GM11168 (cell line): ENCODE measurements at regions not wholly inside any gene's neighbourhood (a gene's known extent, or its start where the extent isn't known, plus 50 kb on each side); places are given as distances from the start of the nearest gene placed in this dataset.

Experiments
- in situ Hi-C: fragments of 300-500 bp; cut with MboI; formaldehyde crosslinking; loops from one replicate; pipeline ENCODE4 v1.12.0; 2022; ENCODE audit warnings: low sequenced_read_pairs; ENCODE audit not compliant: unreplicated experiment

DNA sequence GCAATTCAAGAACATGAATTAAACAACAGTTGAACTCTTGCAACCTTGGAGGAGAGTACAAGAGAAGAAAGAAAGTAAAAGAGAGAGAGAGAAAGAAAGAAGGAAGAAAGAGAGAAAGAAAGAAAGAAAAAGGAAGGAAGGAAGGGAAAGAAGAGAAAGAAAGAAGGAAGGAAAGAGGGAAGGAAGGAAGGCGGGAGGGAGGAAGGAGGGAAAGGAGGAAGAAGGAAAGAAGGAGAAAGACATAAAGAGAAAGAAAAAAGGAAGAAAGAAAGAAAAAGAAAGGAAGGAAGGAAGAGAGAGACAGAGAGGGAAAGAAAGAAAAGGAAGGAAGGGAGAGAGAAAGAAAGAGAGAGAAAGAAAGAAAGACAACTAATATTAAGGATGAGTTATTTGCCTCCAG lies 1106.7 kb downstream of the TYW1 start:
- in situ Hi-C loops = no loop called here

DNA sequence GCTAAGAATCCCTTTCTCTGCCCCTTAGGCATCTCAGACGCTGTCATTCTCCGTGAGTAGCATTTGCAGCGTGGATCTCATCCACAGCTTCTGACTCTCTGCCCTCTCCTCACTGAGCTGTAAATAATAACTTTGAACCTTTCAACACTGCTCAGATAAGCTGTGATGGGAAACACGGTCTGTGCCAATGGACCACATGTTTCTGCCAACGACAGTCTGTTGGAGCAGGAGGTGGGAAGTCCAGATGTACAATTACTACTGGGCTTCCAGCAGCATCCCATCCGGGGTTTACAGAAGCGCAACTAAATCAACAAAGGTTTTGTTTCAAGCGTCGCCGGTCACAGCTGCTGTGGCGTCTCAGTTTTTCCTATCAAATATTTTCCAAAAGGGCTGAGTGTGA lies 1110.6 kb downstream of the TYW1 start:
- in situ Hi-C loops = no loop called here

DNA sequence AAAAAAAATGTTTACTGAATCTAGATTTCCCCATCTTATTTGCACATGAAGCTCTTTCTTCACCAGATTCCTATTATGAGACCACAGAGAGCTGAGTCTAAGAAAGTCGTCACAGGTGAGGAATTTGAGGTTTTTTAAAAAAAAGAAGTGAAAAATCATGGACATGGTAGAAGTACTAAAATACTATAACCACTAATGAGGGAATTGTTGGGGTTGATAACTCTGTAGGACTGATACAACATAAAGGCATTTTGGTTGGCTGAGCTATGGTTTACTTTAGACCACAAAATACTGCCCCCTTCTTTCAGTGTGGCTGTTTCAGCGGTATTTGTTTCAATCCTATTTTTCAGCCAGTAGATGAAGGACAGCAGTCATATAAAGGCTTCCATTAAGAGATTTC lies 1111.3 kb downstream of the TYW1 start:
- in situ Hi-C loops = no loop called here

DNA sequence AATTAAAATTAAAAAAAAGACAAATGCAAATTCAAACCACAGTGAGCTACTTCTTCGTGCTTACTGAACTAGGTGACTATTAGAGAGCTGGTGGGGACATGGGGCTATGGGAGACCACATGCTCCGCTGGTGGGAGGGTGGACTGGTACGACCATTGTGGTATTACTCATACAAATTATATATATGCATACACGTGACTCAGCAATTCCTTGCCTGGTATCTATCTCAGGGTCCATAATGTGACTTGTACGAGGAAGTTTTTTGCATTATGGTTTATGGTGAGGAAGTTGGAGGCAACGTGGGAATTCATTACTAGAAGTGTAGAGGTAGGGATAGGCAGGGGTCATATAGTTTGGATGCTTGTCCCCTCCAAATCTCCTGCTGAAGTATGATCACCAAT lies 1112.7 kb downstream of the TYW1 start:
- in situ Hi-C loops = no loop called here

DNA sequence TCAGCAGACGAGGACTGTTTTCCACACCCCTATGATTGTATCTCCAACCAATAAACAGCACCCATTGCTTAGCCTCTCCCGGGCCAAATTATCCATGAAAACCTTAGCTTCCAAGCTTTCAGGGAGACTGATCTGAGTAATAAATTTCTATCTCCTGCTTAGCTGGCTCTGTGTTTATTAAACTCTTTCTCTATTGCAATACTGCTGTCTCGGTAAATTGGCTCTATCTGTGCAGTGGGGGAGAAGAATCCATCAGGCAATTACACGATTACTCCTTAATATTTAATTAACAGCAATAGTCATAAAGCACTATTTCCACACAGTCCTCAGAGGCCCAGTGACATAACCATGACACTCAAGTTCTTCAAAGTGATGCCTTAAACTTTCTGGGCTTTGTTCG lies 1122.8 kb downstream of the TYW1 start:
- in situ Hi-C loops = no loop called here

DNA sequence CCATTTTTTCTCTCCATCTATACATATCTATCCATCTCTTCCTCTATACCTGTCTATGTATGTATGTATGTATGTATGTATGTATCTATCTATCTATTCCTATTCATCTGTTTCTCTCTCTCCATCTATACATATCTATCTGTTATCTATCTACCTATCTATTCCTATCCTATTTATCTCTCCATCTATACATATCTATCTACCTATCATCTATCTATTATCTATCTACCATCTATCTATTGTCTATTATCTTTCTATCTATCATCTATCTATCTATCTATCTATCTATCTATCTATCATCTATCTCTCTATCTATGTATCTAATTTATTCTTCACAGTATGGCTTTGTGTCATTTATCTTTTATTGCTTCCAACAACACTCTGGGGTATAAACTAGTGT lies 1124.4 kb downstream of the TYW1 start:
- in situ Hi-C loops = no loop called here

DNA sequence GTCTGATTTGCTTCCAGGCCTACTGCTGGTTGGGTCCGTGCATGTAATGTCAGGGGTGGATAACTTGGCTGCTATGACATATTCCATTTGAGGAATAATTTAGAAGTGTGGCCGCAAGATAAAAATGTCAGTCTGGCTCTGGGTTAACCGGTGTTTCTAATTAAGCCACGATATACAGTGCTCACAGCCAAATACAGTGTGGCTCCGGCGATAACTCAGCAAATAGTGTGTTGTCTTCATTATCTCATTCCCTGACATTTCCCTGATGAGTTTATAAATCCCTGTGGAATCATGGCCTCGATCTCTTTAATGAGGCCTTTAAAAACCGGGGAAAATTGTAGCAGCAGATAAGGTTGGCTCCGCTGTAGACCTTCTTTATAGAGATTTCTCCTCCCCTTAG lies 1125.0 kb downstream of the TYW1 start:
- in situ Hi-C loops = no loop called here

DNA sequence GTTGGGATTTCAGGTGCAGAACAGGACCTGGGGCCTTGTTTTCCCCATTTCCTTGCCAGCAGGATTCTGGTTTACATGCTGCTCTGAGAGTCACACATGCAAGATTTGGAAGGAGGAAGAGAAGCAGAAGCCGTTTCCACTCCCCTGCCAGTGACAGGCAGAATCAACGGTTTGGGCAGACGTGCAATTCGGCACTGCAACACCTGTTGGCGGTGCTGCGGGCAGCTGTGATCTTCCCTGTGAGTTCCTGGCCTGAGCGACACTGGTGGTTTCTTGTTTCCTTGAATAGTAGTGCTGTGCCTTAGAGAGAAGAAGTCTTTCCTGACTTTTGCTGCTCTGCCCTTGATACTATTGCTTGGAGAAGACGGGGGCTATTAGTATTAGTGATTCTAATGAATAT lies 1126.2 kb downstream of the TYW1 start:
- in situ Hi-C loops = no loop called here

DNA sequence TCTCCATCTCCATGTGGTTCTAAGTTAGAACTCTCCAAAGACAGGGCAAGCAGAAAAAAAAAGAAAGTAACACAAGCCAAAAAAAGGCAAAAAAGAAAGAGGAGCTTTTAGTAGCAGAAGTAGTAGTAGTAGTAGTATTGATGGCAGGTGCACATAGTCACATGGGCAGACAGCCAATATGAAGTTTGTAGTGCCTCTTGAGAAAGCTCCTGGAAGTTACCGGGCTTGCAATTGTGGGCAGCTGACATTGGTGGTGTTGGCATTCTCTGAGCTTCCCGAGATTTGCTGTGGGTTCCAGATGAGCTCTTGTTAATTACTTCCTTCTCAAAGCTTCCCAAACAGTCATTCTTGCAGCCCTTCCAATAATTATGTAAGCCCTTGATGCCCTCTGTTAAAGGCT lies 1128.5 kb downstream of the TYW1 start:
- in situ Hi-C loops = no loop called here

DNA sequence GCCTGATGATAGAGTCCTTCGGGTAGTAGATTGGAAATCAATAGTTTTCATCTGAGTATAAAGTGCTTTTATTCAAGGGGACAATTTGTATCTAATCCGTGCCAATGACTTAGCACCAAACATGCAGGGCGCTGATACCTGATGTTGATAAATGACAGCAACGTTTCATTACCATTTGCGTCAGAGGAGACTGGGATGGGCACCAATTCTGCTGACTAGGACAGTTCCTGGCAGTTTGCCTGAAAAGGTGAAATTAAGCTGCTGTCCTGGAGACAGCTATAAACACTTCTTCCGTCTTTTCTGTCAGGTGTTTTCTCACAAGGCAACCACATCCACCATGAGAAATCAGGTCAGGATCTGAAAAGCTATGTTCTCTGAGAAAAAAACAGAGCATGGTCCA lies 1136.4 kb downstream of the TYW1 start:
- in situ Hi-C loops = no loop called here

DNA sequence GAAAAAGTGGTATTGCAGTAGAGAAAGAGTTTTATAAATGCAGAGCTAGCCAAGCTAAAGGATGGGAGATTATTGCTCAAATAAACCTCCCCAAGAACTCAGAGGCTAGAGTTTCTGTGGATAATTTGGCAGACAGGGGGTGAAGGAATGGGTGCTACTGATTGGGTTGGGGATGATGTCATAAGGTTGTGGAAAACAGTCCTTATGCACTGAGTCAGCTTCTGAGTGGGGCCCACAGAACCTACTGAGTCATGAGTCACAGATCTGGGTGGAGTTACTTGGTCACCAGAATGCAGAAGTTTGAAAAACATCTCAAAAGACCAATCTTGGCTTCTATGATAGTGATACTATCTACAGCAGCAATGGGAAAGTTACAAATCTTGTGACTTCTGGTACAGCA lies 1146.7 kb downstream of the TYW1 start:
- in situ Hi-C loops = no loop called here

DNA sequence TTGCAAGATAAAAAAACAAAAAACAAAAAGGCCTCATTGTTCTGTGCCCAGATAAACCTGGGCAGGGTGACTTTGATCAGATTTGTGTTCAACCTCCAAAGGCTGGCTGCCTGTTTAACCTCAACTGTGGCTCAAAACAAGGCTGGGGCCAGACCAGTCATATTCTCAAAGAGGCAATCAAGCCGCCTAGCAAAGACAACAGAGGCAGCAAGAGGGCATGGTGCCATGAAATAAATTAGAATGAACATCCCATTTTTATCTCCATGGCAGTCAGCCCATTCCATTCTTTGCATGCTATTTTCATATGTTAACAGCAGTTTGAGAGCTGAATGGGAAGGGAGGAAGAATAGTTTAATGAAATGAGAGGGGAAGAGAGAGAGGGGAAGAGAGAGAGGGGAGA lies 1150.3 kb downstream of the TYW1 start:
- in situ Hi-C loops = no loop called here

DNA sequence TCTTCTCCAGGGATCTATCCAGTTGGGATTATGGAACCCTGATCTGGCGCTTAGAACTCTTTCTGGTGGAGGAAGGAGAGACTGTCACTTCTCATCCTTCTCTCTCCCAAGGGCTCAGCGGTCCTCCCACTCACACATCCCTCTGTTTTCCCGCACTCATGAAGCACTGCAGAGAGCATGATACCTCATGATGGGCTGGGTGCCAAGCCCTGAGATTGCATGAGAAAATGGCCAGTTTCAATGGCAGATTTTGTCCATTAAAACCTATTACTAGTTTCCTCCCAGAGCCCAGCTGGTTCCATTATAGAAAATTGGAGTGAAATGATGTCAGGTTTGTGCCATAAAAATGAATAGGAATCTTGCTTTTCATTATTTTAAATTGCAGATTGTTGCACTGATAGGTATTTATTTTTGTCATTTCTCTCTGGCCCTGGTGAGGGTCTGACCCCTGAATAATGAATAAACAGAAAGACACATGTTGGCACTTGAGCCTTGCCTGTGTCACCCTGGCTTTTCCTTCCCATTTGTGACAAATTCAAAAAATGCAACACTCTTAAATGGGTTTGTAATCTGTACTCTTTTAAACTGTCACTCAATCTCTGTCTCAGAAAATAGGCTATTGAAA lies 1151.1 kb downstream of the TYW1 start:
- in situ Hi-C loops = no loop called here

DNA sequence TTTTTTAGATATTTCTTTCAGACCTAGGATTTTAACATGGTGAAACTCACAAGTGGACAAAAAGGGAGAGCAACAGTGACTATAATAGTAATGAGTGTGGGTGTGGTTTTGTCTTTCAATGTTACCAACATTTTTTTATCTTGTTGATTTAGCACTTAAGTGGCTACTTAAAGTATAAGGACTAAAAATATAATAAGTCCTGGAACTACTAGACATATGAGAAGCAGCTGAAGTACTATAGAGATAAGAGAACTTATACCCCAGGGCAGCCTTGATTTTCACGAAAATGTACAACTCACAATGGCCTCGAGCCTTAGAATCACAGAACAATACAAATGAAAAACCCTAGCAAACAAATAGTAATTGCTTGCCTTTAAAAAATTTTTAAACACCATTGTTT lies 1151.8 kb downstream of the TYW1 start:
- in situ Hi-C loops = no loop called here

DNA sequence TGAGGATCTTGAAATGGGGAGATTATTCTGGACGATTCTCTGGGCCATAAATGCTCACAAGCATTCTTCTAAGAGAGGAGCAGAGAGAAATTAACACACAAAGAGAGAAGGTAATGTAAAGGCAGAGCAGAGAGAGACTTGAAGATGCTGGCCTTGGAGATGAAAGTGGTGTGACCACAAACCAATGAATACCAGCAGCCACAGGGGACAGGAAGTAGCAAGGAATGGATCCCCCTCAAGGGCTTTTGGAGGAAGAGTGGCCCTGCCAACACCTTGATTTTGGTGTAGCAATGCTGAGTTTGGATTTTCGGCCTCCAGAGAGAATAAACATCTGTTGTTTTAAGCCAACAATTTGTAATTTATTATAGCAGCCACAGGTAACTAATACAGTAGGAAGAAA lies 1155.6 kb downstream of the TYW1 start:
- in situ Hi-C loops = no loop called here

DNA sequence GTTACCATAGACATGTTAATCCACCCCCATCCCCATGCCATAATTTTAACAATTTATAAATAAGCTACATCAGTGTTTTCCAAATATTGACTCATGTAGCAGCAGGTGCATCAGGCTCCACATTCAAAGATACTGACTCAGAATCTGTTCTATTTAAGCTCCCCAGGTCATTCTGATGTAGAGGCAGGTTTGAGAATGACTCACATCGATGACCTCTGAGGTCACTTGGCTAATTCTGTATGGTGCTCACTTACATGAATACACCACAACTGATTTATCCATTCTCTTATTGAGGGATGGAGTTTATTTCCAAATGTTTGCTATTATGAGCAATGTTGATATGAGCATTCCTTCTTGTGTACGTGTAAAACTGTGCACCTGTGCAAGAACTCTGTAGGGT lies 1159.0 kb downstream of the TYW1 start:
- in situ Hi-C loops = no loop called here

DNA sequence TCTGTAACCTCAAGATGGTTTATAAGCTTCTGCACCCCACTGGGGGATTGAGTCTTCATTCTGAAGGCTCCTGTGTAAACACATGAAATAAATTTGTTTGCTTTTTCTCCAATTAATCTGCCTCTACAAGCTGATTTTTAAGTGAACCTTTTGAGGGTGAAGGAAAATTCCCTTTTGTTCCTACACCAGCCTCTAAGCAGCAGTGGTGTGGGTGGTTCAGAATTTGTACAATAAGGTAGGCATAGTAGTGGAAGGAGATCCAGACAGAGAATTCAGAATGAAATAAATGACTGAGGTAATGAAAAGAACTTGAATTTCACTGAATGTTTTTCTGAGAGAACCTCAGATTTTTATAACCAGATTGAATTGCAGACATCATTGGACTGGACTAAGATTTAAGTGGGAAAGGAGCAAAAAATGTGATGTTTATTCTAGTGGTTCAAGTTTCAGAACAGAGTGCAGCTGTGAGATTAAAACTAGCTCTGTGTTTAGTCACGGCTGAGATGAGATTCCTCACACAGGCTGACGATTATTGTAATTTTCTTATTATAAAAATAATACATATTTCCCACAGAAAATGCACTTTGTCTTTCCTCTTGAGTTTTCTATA lies 1162.2 kb downstream of the TYW1 start:
- in situ Hi-C loops = no loop called here

DNA sequence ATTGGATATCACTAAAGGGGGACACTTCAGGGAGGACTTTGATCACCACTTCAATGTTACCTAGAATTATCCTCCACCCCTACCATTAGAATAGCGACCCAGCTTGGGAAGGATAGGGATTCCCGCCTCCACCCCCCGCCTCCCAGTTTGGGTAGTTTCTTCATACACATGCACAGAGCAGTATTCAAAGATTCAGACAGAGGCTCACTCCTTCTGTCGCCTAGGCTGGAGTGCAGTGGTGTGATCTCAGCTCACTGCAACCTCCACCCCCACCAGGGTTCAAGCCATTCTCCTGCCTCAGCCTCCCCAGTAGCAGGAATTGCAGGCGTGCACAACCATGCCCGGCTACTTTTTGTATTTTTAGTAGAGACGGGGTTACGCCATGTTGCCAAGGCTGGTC lies 1166.1 kb downstream of the TYW1 start:
- in situ Hi-C loops = no loop called here

DNA sequence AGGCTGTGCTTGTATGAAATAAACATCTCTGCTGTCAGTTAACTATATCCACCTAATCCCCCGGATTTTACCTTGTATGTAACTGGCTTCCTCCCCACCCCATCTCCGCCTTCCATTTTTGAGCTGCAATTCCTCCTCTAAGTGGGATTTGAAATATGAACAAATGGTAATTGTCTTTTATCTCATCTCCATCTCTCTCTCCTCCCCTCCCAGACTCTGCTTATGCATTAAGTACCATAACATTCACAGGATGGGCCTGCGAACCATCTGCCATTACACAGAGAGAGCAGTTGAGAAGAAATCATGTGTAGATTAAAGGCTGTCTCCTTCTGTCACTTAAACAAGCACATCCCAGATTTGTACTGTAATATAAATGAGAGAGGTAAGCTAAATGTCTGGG lies 1169.9 kb downstream of the TYW1 start:
- in situ Hi-C loops = no loop called here

DNA sequence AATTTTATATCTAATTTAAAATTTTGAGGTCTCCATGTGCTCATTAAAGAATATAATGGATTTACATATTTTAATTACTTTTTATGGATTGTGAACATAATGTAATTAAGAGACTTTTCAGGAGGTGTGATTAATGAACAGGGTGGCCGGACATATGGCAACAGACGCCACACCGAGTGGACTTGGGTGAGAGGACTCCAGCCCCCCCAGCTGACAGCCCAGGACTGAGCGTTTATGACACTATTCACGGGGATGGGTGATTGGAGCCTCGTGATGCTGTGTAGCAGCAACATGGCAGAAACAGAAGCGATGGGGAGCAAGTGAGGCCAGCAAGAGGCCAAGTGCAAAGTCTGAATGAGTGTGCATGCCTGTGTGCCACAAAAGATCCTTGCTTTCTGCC lies 1176.9 kb downstream of the TYW1 start:
- in situ Hi-C loops = no loop called here

DNA sequence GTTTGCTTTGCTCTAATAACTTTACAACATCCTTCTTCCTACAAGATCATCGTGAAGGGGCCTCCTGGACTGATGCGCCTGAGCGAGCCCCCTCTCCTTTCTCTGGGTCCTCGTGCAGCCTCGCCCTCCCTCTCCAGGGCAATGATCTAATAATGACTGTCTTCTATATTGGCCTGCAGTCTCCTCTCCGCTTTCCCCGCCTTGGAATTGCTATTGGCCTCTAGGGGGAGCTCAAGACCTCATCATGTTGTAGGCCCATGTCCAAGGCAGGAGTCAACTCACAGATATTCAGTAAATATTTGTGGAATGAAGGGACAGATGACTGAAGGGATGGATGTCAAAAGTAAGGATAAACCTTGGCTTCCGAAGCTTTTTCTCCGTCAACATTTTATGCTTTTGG lies 1180.3 kb downstream of the TYW1 start:
- in situ Hi-C loops = no loop called here

DNA sequence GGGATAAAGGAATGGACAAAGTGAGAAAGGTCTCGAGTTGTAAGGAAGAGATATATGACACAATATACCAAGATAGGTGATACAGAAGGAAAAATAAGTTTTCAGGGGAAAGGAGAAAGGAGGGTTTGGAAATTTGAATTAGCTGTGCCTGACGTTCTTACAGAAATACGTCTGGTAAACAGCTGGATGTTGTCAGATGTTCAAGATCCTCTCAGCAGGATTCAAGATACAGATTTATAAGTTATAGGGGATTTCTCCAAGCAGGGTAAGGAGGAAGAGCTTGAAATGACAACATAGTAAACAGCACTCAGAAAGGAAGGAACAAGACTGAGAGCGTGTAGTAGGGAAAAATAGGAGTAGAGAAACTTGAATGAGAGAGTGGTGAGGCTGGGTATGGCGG lies 1184.1 kb downstream of the TYW1 start:
- in situ Hi-C loops = no loop called here

DNA sequence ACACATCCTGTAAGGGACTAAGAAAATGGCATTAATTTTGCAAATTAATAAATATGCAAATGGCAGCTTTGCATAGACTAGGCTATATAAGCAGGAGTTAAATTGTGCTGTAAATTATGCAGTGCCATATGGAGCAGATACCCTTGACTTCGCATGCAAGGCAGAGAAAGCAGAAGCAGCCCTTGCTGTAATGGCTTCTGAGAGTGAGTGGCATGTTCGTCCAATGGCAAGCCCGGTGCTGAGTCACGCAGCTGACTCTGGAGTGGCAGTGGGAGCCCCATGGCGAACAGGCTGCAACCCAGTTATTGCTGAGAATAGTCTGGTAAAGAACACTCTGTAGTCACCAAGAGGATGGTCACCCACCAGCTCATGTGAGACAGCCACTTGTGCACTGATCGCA lies 1186.5 kb downstream of the TYW1 start:
- in situ Hi-C loops = no loop called here
